ENCODE measurements at regions not wholly inside any gene's neighbourhood (a gene's known extent, or its start where the extent isn't known, plus 50 kb on each side); places are given as distances from the start of the nearest gene placed in this dataset.

GRCh38 chr5:40317023-40317422, 362.7 kb upstream of the PTGER4 start:
- TF ChIP-seq CTCF (IDR thresholded peaks at IDR 0.05) (no peak), POLR2A (IDR thresholded peaks at IDR 0.05) (no peak)
